Renal pelvis (tissue), 1 donor: ENCODE measurements at regions not wholly inside any gene's neighbourhood (a gene's known extent, or its start where the extent isn't known, plus 50 kb on each side); places are given as distances from the start of the nearest gene placed in this dataset.

Source experiments
- DNase-seq: peaks from one replicate; pipeline ENCODE4 v3.0.0-alpha.2; 2013

DNA sequence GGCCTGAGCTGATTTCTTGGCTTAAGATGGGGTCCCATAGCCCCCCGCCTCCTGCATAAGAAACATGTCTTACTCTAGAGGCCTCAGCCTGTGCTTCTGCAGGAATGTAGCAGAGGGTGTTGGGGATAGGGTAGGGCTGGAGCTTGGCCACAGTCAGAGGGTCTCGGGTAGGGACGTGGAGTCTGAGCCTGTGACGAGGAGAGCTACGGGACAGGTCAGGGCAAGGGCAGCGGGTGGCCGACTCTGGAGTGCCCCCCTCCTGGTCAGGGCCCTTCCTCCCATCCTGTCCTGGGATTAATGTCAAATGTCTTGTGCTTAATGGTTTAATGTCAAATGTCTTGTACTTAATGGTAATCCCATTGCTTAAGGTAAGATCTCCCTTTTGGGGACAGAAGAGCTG is 130.4 kb downstream of the GLI2 start:
- no peak for DNase-seq

DNA sequence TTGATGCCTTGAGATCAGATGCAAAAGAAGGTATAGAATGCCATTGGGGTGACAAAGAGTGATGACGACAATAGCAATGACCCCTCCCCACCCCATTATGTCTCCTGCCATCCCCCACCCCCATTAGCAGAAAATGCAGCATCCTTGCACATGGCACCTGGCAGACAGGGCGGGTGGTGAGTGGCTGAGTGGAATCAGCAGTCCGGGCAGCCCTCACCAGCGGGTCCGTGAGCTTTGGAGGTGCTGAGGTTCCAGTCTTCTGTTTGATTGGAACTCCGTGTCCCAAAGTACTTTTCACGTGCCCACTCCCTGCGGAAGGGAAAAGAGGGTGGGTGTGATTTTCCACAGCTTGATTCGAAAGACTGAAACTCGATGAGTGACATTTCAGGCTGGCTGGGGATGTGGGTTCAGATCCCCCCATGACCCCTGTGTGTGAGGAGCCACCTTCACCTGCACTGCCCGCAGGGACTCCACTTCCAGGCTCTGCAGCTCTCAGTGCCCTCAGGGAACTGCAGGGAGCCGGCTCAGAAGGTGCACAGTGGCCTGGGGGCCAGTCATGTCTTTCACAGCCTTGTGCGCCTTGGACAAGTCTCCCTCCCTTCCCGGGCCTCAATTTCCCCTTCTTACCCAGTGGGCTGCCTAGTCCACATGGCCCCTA is 130.9 kb downstream of the GLI2 start:
- no peak for DNase-seq

GRCh38 chr2:120867290-120868241 is 131.9 kb downstream of the GLI2 start:
- DNase-seq, result peak; percentile 83

- DNase-seq, result no peak
Observed at GRCh38 chr2:120868366-120868765, 132.7 kb downstream of the GLI2 start.

- no peak for DNase-seq
Observed at GRCh38 chr2:120869036-120869729, 133.5 kb downstream of the GLI2 start.

GRCh38 chr2:120869730-120870466 is 134.2 kb downstream of the GLI2 start:
- DNase-seq, result no peak

DNA sequence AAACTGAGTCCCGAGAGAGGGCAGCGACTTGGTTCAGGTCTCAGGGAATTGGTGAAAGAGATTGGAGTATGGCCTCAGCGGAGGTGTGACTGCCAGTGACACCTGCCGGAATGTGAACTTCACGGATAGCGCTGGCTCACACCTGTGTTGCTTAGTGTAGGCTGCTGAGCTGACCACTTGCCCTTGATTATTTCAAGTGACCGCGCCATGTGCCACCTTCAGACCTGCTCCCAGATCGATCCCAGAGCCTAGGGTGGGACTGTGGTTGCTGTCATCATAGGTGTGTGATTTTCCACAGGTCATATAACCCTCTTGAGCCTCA is 134.8 kb downstream of the GLI2 start:
- DNase-seq, result no peak

GRCh38 chr2:120871016-120871635 is 135.5 kb downstream of the GLI2 start:
- DNase-seq, result no peak

DNA sequence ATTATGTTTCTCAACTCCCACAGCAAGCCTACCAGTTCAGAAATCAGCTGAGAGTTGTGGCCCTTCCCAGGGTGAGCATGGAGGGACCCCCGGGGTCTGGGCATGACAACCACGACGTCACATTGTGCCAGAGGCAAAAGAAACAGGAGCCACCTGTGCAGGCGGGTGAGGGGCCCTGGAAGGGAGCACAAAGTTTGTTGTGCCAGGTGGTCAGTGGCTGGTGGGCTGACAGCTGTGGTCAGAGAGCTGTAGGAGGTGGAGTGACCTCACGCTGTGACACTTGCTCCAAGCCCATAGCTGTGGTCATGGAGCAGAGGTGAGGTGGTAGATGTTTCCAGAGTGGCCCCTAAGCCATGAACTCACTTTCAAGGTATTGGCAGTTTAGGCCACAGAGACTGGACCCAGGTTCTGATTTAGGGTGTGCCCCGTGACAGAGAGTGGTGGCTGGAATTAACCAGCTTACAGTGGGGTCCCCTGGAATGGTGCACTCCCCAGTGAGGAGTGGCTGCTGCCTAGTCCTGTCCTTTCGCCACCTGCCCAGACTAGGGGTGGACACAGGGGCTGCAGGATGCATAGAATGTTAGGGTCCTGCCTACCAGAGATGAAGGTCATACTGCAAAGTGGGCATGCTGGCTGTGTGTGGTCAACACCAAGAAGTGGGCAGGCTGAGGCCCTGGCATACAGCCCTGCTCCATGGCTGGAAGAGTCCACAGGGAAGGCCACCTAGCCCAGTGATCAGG is 136.4 kb downstream of the GLI2 start:
- DNase-seq, result no peak

DNA sequence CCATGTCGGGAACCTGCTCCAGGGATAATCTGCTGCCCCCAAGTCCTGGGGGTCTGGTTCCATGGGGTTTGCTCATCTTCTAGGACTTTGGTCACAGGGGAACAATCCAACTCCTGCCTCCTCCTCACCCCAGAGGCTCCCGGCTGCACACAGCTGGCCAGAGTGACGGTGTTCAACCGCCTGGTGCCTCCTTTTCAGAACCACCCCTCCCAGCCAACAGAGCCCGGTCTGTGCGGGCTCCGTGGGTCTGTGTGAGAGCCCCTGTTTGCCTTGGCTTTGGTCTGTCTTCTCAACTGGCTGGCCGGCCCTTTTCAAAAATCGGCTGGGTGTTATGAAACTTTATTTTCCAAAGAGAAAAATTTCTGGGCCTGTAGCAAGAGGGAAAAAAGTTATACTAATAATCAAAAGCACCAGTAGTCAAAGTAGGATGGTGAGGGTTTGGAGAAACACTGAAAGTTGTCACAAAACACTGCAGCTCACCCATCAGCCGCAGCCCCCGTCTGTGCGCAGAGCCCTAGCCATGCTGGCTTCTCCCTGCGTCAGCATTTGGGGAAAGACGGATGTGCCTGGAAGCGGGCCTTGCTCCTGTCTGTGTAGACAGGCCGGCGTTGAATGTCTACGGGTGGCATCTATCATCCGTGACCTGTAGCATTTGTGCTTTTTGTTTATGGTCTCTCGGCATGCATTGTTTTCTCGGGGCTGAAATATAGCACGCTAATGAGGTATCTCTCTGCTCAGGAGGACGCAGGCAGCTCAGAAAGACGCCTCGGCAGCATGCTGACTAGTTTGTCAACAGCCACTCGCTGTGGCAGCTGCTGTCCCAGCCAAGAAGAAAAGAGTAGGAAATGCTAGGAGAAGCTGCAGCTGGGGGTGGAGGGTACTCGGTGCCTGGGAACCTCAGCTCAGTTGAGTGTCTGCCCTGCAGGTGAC is 138.6 kb downstream of the GLI2 start:
- no peak for DNase-seq

DNA sequence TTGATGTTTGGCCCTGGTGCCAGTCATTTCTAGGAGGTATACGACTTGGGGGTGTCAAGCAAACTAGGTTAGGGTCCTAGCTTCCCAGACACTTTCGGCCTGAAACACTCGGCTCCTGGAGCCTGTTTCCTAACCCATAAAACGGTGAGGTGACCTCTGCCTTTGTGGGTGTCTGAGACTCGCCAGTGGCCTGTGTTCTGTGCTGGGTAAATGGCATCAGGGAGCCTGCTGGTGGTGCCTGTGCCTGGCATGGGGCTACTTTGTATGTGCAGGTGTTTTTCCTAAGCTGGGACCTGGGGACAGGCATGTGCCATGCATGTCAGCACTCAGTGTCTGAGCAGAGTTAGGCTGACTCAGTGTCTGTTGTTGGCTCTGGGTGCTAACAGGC is 139.2 kb downstream of the GLI2 start:
- no peak for DNase-seq

DNA sequence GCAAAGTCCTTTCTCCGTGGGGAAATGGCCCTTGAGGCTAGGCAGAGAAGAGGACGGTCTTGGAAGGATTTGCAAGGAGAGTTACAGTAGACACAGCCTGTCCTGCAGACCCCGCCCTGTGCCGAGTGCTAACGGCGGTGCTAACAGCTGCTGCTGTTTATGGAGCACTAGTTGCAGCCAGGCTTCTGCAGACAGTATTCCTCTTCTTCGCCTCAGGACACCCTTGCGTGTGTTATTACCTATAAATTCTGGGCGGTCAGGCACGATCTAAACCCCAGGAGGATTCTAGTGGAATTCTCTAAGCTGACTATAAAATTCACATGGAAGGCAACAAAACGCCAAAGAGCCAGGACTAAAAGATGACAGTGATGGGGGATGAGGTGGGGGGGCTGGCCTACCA is 139.8 kb downstream of the GLI2 start:
- DNase-seq, result no peak

DNA sequence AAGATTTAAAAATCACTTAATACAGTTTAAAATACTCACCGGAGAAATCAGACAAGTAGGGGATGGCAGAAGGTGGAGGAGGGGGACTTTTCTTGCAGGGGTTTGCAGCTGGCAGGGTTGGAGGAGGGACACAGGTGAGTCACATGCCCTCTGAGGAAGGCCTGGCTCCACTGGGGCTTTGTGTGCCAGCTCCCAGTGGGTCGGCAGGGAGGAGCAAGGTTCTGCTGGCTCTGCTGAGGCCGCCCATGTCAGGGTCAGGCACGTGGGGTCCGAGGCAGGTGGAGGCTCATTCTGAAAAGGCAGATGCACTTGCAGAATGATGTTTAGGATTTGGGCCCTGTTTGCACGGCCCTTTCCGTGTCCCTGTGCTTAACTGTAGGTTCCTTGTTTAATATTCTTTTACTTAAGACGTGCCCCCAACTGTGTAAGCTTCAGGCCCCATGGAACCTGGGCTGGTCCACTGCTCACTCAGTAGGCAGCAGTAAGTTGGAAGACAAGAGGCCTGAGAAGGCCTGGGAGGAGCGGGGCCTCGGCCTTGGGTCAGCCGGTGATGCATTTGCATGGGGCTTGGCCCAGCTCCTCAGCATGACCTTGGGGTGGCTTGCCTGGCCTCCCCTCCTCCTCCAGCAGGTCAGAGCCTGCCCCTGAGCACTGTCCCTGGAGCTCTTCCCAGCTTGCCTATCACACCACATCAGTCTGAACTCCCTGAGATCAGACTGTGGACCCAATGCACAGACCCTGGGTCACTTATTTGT is 141.0 kb downstream of the GLI2 start:
- no peak for DNase-seq

GRCh38 chr2:120877409-120877808 is 141.7 kb downstream of the GLI2 start:
- DNase-seq, result no peak

DNA sequence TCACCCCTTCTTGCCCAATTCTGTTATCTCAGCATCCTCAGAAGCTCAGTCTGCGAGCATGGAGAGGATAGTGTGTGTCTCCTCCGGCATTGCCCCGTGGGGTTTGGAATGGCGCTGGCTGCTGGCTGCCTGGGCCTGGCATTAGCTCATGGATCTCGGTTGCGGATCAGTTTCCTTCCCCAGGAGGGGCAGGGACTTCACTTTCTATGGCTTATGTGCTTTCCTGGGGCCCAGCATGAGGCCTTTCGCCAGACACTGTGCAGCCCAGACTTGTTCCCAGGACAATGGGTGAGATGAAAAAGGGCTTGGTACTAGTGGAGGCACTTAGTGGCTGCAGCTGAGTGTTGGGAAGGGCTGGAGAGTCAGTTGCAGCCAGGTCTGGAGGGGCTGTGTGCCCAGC is 143.3 kb downstream of the GLI2 start:
- no peak for DNase-seq

GRCh38 chr2:120879431-120880295 is 144.0 kb downstream of the GLI2 start:
- no peak for DNase-seq

- no peak for DNase-seq
Observed at GRCh38 chr2:120880381-120880780, 144.7 kb downstream of the GLI2 start.
